GM12878 (cell line): ENCODE measurements at regions not wholly inside any gene's neighbourhood (a gene's known extent, or its start where the extent isn't known, plus 50 kb on each side); places are given as distances from the start of the nearest gene placed in this dataset.

Source experiments
- CEBPZ ChIP-seq: fragments of 150-350 bp; IDR thresholded peaks from 2 replicates; pipeline ENCODE4 v1.6.1; 2016; ENCODE audit warnings: low read depth, low read length
- CTCF ChIP-seq, 3 experiments: IDR thresholded peaks in 2 of 3; conservative IDR thresholded peaks in 1 of 3; 2 replicates each; pipeline ENCODE4 v1.5.1; 2011; ENCODE audit warnings: low read depth in 3 of 3, low read length in 3 of 3, mild to moderate bottlenecking in 3 of 3, control low read depth in 2 of 3, moderate library complexity in 2 of 3, inconsistent platforms in 1 of 3, mixed read lengths in 1 of 3; ENCODE audit not compliant: control insufficient read depth in 2 of 3, insufficient read depth in 1 of 3; ENCODE audit errors: extremely low read depth in 1 of 3
- FOXM1 ChIP-seq: IDR thresholded peaks from 2 replicates; pipeline ENCODE4 v1.6.1; 2012; ENCODE audit warnings: low read depth, mild to moderate bottlenecking, inconsistent platforms, low read length, moderate library complexity
- MXI1 ChIP-seq: fragments of 150-350 bp; IDR thresholded peaks from 2 replicates; pipeline ENCODE4 v1.6.1; 2011; ENCODE audit warnings: low read depth, mild to moderate bottlenecking, inconsistent platforms, low read length, improper control_type of control experiment
- PML ChIP-seq: IDR thresholded peaks from 2 replicates; pipeline ENCODE4 v1.6.1; 2012; ENCODE audit warnings: low read length, inconsistent platforms
- RAD21 ChIP-seq: IDR thresholded peaks from 2 replicates; pipeline ENCODE4 v1.6.1; 2011; ENCODE audit warnings: mild to moderate bottlenecking, low read depth, low read length, moderate library complexity; ENCODE audit not compliant: insufficient read depth
- SMC3 ChIP-seq: IDR thresholded peaks from 2 replicates; pipeline ENCODE4 v1.6.1; 2011; ENCODE audit warnings: low read length, improper control_type of control experiment, borderline replicate concordance
- SPI1 ChIP-seq: IDR thresholded peaks from 2 replicates; pipeline ENCODE4 v1.6.1; 2011; ENCODE audit warnings: low read depth, mild to moderate bottlenecking, low read length, moderate library complexity, borderline replicate concordance; ENCODE audit not compliant: insufficient read depth
- TCF7 ChIP-seq: IDR thresholded peaks from 2 replicates; pipeline ENCODE4 v1.6.1; 2014; ENCODE audit warnings: antibody characterized with exemption, borderline replicate concordance
- YY1 ChIP-seq: IDR thresholded peaks from 2 replicates; pipeline ENCODE4 v1.6.1; 2011; ENCODE audit warnings: low read depth, mild to moderate bottlenecking, low read length
- ZSCAN29 ChIP-seq: fragments of 450-650 bp; IDR thresholded peaks from 2 replicates; pipeline ENCODE4 v1.6.1; 2017; ENCODE audit warnings: mild to moderate bottlenecking, moderate library complexity

- TF ChIP-seq YY1 (no peak), FOXM1 (no peak), CTCF (IDR thresholded peaks at IDR 0.05 in 2 of 3, conservative IDR thresholded peaks at IDR 0.05 in 1 of 3; ENCODE audit: control insufficient read depth in 2 of 3, extremely low read depth in 1 of 3, insufficient read depth in 1 of 3, low read depth in 3 of 3, low read length in 3 of 3) (no peak), PML (no peak), ZSCAN29 (no peak), MXI1 (no peak), SMC3 (no peak), CEBPZ (no peak), SPI1 (no peak), RAD21 (no peak), TCF7 (no peak)
Observed at GRCh38 chr13:106390367-106390766, 145.1 kb downstream of the EFNB2 start.
